ENCODE measurements at regions not wholly inside any gene's neighbourhood (a gene's known extent, or its start where the extent isn't known, plus 50 kb on each side); places are given as distances from the start of the nearest gene placed in this dataset.

DNA sequence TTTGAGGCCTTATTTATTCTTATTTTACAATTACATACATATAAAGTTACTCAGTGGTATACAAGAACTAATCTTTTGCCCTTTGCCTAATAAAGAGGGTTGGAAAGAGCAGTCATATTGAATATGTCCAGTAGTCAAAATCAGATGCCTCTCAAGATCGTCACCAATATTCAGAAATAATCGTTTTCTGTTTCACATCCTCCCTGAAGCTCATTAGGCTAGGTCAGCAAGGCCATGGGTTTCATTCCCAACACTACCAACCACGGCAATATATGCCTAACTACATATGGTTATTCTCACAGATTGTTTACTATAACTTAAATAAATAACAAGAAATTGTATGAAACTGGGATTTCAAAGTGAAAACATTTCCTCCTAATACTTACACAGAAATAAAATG lies 167.2 kb upstream of the MANEA start:
- Mint-ChIP-seq H3K27me3 (no peaks in the 10 kb centered on the region), H3K27ac (no peak overlapping the region), H3K4me1 (no peaks in the 10 kb centered on the region), H3K36me3 (no peaks in the 10 kb centered on the region), H3K9me3 (peaks cover 0 to 3% (median 0%) of the 10 kb centered on the region in 3 donors), H3K4me3 (no peak overlapping the region)

DNA sequence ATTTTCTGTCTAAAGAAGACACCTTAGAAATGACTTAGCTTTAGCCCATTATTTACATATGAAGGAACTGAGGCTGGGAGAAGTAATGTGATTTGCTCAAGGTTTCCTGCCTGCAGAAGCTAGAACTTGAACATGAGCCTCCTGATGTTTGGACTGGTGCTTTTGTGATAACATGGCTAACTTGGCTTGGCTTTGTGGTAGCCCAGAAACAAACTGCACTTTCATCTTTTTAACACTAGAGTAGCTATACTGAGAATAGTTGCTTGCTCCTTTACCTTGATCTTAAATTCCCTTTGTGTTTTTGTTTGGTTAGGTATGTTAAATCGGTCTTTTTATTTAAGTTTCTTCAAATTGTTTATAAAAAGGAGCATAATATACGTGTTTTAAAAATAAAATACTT lies 163.5 kb upstream of the MANEA start:
- Mint-ChIP-seq H3K4me1 (no peaks in the 10 kb centered on the region), H3K36me3 (no peaks in the 10 kb centered on the region), H3K27ac (no peak overlapping the region), H3K9me3 (peaks cover 0 to 3% (median 0%) of the 10 kb centered on the region in 3 donors), H3K4me3 (no peak overlapping the region), H3K27me3 (no peaks in the 10 kb centered on the region)

DNA sequence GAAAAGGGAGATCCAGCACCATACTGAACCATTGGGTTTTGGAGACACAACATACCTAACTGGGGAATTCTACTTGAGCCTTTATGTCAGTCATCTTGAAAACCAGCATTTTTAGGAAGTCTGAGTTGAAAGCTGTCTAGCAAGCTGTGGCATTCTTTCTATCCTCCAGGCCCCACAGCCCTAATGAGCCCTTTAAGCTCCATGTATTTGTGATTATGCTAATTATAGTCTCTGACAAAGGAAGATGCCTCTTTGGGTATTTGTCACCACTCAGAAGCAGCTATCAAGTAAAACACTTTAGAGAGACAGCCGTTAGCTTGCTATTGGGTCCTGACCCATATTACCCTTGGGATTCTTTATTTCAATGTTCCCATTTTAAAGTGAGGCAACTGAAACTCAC lies 159.5 kb upstream of the MANEA start:
- H3K4me3 Mint-ChIP-seq: no peak overlapping the region
- peaks cover 2 to 14% (median 10%) of the 10 kb centered on the region in 3 donors for H3K9me3 Mint-ChIP-seq
- H3K27ac Mint-ChIP-seq: no peak overlapping the region
- H3K27me3 Mint-ChIP-seq: no peaks in the 10 kb centered on the region
- H3K4me1 Mint-ChIP-seq: no peaks in the 10 kb centered on the region
- no peaks in the 10 kb centered on the region for H3K36me3 Mint-ChIP-seq

DNA sequence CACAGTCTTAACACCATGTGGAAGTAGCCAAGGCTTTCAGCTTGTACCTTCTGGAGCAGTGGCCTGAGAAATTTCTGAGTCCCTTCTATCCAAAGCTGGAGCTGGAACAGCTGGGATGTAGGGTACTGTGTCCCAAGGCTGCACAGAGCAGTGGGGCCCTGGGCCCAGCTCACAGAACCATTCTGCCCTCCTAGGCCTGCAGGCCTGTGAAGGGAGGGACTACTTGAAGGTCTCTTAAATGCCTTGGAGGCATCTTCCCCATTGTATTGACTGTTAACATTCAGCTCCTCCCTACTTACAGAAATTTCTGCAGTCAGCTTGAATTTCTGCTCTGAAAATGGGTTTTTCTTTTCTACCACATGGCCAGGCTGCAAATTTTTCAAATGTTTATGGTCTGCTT lies 156.5 kb upstream of the MANEA start:
- Mint-ChIP-seq H3K36me3 (no peaks in the 10 kb centered on the region), H3K27me3 (no peaks in the 10 kb centered on the region), H3K9me3 (peaks cover 2 to 14% (median 10%) of the 10 kb centered on the region in 3 donors), H3K27ac (no peak overlapping the region), H3K4me1 (no peaks in the 10 kb centered on the region), H3K4me3 (no peak overlapping the region)

DNA sequence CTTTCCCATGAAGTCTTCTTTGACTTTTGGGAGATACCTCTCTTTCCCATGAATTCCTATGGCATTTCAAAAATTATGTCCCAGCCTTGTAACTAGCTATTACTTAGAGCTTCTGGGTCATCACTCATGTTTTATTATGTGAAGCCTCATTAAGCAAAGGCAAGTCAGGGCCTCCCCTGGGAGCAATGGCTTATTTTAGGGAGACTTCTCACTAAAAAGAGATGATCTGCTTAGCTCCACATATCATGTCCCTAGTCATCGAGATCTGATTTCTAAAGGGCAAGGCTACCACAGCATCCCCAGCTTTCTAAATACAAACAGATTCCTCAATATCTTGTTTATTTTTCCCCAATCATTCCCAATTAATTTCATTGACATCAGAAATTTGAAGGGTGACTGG lies 154.0 kb upstream of the MANEA start:
- no peak overlapping the region for H3K4me3 Mint-ChIP-seq
- no peaks in the 10 kb centered on the region for H3K27me3 Mint-ChIP-seq
- H3K27ac Mint-ChIP-seq: no peak overlapping the region
- H3K36me3 Mint-ChIP-seq: no peaks in the 10 kb centered on the region
- peaks cover 2 to 14% (median 10%) of the 10 kb centered on the region in 3 donors for H3K9me3 Mint-ChIP-seq
- no peaks in the 10 kb centered on the region for H3K4me1 Mint-ChIP-seq

DNA sequence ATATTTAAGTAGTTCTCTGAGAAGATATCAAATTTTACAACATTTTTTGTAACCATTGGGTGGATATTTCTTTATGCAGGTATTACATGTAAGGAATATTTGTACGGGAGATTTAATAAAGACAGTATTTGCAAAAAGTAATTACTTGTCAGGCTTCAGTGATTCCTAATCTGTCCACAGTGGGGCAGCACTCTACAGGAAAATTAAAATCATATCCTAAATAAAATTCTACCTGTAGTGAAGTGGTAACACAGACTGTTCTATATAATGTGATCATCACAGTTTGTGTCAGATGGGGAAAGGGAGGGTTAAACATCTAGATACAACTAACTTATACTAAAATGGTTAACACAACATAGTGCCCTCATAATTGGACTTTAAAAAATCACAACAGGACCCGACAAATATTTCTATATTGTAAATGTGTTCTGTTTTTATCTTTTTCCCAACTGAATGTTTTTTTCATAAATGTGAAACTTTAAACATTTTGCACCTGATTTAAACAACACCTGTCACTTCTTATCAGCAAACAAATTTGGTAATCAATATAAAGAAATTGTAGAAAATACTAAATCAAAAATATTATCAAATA lies 145.6 kb upstream of the MANEA start:
- no peak overlapping the region for H3K27ac Mint-ChIP-seq
- H3K36me3 Mint-ChIP-seq: peaks cover 1% of the 10 kb centered on the region
- H3K4me3 Mint-ChIP-seq: no peak overlapping the region
- H3K9me3 Mint-ChIP-seq: no peaks in the 10 kb centered on the region
- peaks cover 1% of the 10 kb centered on the region for H3K27me3 Mint-ChIP-seq
- H3K4me1 Mint-ChIP-seq: no peaks in the 10 kb centered on the region

DNA sequence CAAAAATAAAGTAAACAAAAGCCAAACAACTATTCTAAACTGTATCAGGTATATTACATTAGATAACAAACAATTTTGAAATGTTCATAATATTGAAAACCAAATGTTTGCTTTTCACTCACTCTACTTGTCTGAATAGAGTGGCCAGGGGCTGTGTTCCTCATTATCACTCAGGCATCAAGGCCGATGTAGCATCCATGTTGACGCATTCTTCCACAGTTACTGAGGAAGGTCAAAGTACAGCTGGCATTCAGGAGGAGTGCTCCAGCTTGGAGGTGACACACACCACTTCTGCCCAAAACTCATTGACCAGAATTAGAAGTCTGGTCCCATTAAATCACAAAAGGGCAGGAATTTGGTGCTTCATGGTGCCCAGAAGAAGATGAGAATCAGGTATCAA lies 137.6 kb upstream of the MANEA start:
- Mint-ChIP-seq H3K27me3 (no peaks in the 10 kb centered on the region), H3K9me3 (peaks cover 0 to 2% (median 0%) of the 10 kb centered on the region in 3 donors), H3K4me1 (no peaks in the 10 kb centered on the region), H3K36me3 (no peaks in the 10 kb centered on the region), H3K27ac (no peak overlapping the region), H3K4me3 (no peak overlapping the region)

DNA sequence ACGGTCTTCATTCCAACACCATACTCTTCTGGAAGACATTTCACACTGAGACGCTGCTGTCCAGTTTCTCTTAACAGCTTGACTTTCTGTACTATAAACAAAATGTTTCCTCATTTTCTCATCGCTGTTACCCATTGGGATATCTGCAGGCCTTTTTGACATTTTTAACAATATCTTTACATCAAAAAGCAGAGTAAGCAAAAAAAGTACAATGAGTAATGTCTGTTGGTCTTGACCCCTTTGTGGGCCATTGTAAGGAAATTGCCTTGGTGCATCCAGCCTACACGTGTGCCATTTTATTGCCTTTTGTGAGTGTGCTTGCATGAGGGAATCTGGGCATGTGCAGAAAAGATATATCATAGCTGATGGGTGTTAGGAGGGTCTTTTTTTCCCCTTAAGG lies 129.1 kb upstream of the MANEA start:
- H3K27ac Mint-ChIP-seq: no peak overlapping the region
- H3K4me1 Mint-ChIP-seq: no peaks in the 10 kb centered on the region
- no peaks in the 10 kb centered on the region for H3K36me3 Mint-ChIP-seq
- no peaks in the 10 kb centered on the region for H3K27me3 Mint-ChIP-seq
- H3K9me3 Mint-ChIP-seq: peaks cover 0 to 4% (median 1%) of the 10 kb centered on the region in 3 donors
- H3K4me3 Mint-ChIP-seq: no peak overlapping the region

DNA sequence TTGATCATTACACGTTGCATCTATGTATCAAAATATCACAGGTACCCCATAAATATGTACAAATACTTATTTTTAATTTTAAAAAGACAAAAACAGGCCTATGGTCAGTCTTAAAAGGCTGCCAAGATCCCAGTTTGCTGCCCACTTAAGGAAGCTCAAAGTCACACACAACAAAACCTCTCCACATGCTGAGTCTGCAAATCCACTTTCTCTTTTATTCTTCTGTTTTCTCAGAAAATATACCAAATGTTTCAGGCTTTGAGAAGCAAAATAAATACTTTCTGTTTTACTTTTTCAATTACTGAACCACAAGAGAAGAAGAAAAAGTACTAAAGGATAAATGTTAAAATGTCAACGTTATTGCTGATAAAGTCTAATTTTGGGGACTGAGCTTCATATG lies 107.8 kb upstream of the MANEA start:
- peaks cover 0 to 3% (median 2%) of the 10 kb centered on the region in 3 donors for H3K9me3 Mint-ChIP-seq
- H3K36me3 Mint-ChIP-seq: no peaks in the 10 kb centered on the region
- H3K4me3 Mint-ChIP-seq: no peak overlapping the region
- H3K4me1 Mint-ChIP-seq: no peaks in the 10 kb centered on the region
- H3K27ac Mint-ChIP-seq: no peak overlapping the region
- no peaks in the 10 kb centered on the region for H3K27me3 Mint-ChIP-seq

DNA sequence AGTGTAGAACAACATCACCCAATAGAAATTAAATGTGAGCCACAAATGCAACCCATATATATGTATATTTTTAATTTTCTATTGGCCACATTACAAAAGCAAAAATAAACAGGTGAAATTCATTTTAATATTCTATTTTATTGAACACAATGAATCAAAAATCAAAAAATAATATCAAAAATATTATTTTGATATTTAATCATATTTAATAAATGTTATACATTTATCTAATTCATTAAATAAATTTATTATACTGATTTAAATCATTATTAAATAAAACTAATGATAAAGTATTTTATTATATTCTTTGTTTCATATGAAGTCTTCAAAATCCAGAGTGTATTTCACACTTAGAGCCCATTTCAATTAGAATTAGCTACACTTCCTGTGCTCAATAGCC lies 98.4 kb upstream of the MANEA start:
- no peaks in the 10 kb centered on the region for H3K36me3 Mint-ChIP-seq
- H3K27ac Mint-ChIP-seq: no peak overlapping the region
- peaks cover 0 to 6% (median 0%) of the 10 kb centered on the region in 3 donors for H3K9me3 Mint-ChIP-seq
- H3K4me1 Mint-ChIP-seq: no peaks in the 10 kb centered on the region
- H3K4me3 Mint-ChIP-seq: no peak overlapping the region
- no peaks in the 10 kb centered on the region for H3K27me3 Mint-ChIP-seq

DNA sequence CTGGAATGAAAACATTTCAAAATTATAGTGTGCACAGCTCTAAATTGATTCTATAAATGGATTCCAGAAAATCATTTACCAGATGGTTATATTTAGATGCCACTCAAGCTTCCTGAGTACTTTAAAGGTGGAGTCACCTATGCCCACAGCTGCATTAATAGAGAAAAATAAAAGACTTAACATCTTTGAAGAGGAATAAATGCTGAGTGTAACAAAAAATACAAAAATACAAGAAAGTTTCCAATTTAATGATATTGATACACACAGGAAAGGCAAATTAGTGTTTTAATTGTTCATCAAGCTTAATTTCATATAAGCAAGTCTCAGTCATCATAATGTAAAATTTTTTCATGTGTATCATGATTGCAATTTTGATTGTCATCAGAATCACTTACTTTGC lies 89.5 kb upstream of the MANEA start:
- Mint-ChIP-seq H3K36me3 (no peaks in the 10 kb centered on the region), H3K9me3 (no peaks in the 10 kb centered on the region), H3K4me3 (no peak overlapping the region), H3K27ac (no peak overlapping the region), H3K27me3 (no peaks in the 10 kb centered on the region), H3K4me1 (peaks cover 5 to 9% (median 8%) of the 10 kb centered on the region in 3 donors)

DNA sequence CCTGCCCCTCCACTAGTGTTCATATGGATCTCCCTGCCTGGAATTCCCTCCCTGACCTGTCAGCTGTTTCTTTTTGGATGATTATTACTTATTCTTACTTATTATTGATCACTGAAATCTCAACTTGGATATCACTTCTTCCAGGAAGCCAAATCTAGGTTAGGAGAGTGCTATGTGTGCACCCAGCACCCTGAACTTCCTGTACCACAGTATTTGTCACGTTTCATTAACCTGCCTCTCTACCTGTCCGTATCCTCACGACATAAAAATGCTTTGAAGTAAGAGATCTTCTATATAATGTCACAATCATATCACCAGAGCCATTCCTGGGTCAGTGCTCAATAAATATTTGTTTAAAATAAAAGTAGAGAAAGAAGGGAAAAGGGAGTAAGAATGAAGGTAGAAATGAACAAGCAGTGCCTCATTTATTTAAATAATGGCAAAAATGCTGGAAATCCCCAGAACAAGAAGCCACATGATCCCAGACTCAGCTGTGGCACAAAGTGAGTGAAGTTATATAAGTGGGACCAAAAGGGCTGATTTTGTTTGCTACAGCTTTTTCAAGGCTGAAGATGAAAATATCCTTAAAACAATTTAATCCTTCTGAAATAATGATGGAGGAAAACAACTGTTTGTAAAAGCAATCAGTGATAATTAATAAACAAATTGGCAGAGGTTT lies 88.0 kb upstream of the MANEA start:
- H3K9me3 Mint-ChIP-seq: no peaks in the 10 kb centered on the region
- no peaks in the 10 kb centered on the region for H3K27me3 Mint-ChIP-seq
- H3K27ac Mint-ChIP-seq: no peak overlapping the region
- no peaks in the 10 kb centered on the region for H3K36me3 Mint-ChIP-seq
- H3K4me1 Mint-ChIP-seq: peaks cover 5 to 11% (median 8%) of the 10 kb centered on the region in 3 donors
- H3K4me3 Mint-ChIP-seq: peak overlapping the region in 2 of 4 donors; percentile 44 to 70

DNA sequence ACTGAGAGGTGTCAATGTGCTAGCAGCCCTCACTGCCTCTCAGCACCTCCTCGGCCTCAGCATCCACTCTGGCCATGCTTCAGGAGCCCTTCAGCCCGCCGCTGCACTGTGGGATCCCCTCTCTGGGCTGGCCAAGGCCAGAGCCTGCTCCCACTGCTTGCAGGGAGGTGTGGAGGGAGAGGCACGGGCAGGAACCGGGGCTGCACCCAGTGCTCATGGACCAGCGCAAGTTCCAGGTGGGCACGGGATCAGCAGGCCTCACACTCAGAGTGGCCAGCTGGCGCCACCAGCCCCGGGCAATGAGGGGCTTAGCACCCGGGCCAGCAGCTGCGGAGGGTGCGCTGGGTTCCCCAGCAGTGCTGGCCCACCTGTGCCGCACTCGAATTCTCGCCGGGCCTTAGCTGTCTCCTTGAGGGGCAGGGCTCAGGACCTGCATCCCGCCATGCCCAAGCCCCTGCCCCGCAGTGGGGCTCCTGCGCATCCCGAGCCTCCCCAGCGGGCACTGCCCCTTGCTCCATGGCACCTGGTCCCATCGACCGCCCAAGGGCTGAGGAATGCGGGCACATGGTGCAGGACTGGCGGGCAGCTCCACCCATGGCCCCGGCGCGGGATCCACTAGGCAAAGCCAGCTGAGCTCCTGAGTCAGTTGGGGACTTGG lies 80.4 kb upstream of the MANEA start:
- peaks cover 0 to 3% (median 0%) of the 10 kb centered on the region in 3 donors for H3K9me3 Mint-ChIP-seq
- H3K27ac Mint-ChIP-seq: no peak overlapping the region
- no peaks in the 10 kb centered on the region for H3K27me3 Mint-ChIP-seq
- peaks cover 0 to 5% (median 2%) of the 10 kb centered on the region in 3 donors for H3K4me1 Mint-ChIP-seq
- H3K36me3 Mint-ChIP-seq: no peaks in the 10 kb centered on the region
- no peak overlapping the region for H3K4me3 Mint-ChIP-seq

DNA sequence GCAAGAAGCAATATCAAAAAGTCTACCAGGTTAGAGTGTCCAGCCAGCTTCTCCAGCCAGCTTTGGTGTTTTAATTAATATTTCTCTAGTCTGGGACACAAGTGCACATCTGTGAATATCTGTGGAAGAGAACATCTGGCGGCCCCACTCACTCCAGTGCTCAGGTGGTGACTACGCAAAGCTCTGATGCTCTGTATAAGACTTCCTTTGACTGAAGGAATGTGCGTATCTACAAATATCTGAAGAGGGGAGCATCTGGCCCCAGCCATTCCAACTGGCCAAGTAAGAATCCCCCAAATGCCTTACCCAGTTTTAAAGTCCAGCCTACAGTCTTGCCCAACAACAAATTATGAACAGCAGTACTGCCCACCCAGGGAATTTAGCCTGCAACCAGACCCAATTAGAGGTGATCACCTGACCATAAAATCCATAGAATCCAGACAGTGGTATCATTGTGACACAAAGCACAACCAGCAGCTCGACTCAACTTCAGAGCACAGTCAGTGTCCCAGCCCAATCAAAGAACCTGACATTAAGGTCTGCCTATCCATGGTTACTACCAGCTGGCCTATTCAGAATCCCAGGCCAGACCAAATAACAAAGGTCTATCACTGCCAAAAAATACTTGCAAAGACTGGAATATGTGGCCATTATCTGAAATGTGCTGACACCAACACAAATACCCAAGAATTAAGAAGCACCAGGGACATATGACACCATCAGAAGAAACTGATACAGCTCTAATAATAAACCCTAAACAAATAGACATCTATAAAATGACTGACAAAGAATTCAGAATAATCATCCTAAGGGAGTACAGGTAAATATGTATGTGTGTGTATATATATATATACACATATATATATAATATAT lies 76.1 kb upstream of the MANEA start:
- H3K4me3 Mint-ChIP-seq: no peak overlapping the region
- H3K36me3 Mint-ChIP-seq: no peaks in the 10 kb centered on the region
- no peaks in the 10 kb centered on the region for H3K27me3 Mint-ChIP-seq
- peak overlapping the region in 1 of 3 donors; percentile 23 for H3K27ac Mint-ChIP-seq
- H3K4me1 Mint-ChIP-seq: no peaks in the 10 kb centered on the region
- H3K9me3 Mint-ChIP-seq: peaks cover 5 to 12% (median 5%) of the 10 kb centered on the region in 3 donors

DNA sequence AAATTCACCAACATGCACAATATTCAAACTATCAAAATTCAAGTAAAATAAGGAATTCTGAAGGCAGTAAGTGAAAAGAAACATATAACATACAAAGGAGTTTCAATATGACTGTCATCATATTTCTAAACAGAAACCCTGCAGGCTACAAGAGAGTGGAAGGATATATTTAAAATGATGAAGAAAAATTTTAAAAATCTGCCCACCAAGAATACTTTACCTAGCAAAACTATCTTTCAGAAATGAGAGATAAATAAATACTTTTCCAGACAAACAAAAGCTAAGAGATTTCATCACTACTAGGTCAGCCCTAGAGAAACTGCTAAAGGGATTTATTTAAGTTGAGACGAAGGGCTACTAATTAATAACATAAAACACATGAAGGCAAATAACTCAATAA lies 73.8 kb upstream of the MANEA start:
- peaks cover 1 to 12% (median 5%) of the 10 kb centered on the region in 3 donors for H3K9me3 Mint-ChIP-seq
- H3K27ac Mint-ChIP-seq: no peak overlapping the region
- no peaks in the 10 kb centered on the region for H3K27me3 Mint-ChIP-seq
- no peak overlapping the region for H3K4me3 Mint-ChIP-seq
- H3K36me3 Mint-ChIP-seq: no peaks in the 10 kb centered on the region
- H3K4me1 Mint-ChIP-seq: no peaks in the 10 kb centered on the region

Data from IgD-negative memory B cell (primary cell).